Testis (tissue), 2 donors: ENCODE measurements at regions not wholly inside any gene's neighbourhood (a gene's known extent, or its start where the extent isn't known, plus 50 kb on each side); places are given as distances from the start of the nearest gene placed in this dataset.

Experiments
- DNase-seq: peaks from one replicate; pipeline ENCODE4 v3.0.0-alpha.2; 2019
- H3K27ac ChIP-seq, 2 donors: fragments of 200-600 bp; sonication (generic); one replicate each; pipeline ENCODE4 v1.5.1; 2019
- H3K27me3 ChIP-seq: fragments of 200-600 bp; sonication (generic); one replicate; pipeline ENCODE4 v1.5.1; 2019
- H3K36me3 ChIP-seq: fragments of 200-600 bp; sonication (generic); one replicate; pipeline ENCODE4 v1.5.1; 2017; ENCODE audit warnings: low read depth; ENCODE audit errors: missing control alignments
- H3K4me1 ChIP-seq: fragments of 200-600 bp; sonication (generic); one replicate; pipeline ENCODE4 v1.5.1; 2019
- H3K4me3 ChIP-seq, 2 donors: fragments of 200-600 bp; sonication (generic); one replicate each; pipeline ENCODE4 v1.5.1; 2017 to 2019
- H3K9me3 ChIP-seq: fragments of 200-600 bp; sonication (generic); one replicate; pipeline ENCODE4 v1.5.1; 2017
- POLR2A ChIP-seq: fragments of 450-650 bp; IDR thresholded peaks from one replicate; pipeline ENCODE4 v1.6.1; 2017; ENCODE audit warnings: antibody characterized with exemption, mild to moderate bottlenecking, moderate library complexity
- WGBS, 2 donors: methylation state at CpG; one replicate each; pipeline ENCODE4 v1.1.5; 2018; 5-methylcytosine and 5-hydroxymethylcytosine counted together
- intact Hi-C: fragments of 100-400 bp; cut with DNase I; formaldehyde crosslinking; loops from one replicate; pipeline ENCODE4 v1.15.1; 2023; ENCODE audit warnings: low total_unique reads
- TF ChIP-seq, protein P1 (sequence below), 3 experiments: fragments of 450-650 bp in 2 of 3; fragments of 200-600 bp in 1 of 3; sonication (generic) in 1 of 3; IDR thresholded peaks; one replicate each; pipeline ENCODE4 v1.5.1; 2016 to 2019; ENCODE audit warnings: antibody characterized with exemption in 3 of 3, mild to moderate bottlenecking in 2 of 3, moderate library complexity in 1 of 3

DNA sequence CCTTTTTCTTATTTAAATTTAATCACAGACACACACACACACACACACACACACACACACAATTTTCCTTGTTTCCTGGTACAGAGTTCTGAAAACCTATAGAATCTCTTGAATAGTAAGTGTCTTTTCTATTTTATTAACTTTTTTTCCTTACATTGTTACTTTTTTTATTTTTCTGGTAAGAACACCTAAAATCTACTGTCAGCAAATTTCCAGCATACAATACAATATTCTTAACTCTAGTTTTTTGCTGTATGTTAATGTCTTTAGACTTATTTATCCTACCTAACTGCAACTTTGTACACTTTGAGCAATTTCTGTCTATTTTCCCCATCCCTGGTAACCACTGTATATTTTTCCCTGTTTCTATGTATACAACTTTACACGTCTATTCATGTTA is 1179.8 kb downstream of the SLITRK1 start:
- H3K27ac ChIP-seq, result no peak overlapping the region
- whole genome bisulfite sequencing, 2 donors, result 74 to 92% methylated on average over 1 of the region's 1 CpG
- DNase-seq, result no peak
- no peaks in the 10 kb centered on the region for H3K9me3 ChIP-seq
- TF ChIP-seq, protein P1, sequence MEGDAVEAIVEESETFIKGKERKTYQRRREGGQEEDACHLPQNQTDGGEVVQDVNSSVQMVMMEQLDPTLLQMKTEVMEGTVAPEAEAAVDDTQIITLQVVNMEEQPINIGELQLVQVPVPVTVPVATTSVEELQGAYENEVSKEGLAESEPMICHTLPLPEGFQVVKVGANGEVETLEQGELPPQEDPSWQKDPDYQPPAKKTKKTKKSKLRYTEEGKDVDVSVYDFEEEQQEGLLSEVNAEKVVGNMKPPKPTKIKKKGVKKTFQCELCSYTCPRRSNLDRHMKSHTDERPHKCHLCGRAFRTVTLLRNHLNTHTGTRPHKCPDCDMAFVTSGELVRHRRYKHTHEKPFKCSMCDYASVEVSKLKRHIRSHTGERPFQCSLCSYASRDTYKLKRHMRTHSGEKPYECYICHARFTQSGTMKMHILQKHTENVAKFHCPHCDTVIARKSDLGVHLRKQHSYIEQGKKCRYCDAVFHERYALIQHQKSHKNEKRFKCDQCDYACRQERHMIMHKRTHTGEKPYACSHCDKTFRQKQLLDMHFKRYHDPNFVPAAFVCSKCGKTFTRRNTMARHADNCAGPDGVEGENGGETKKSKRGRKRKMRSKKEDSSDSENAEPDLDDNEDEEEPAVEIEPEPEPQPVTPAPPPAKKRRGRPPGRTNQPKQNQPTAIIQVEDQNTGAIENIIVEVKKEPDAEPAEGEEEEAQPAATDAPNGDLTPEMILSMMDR (IDR thresholded peaks at IDR 0.05), result no peak
- no peak for TF ChIP-seq POLR2A
- no peaks in the 10 kb centered on the region for H3K27me3 ChIP-seq
- no peak overlapping the region for H3K4me3 ChIP-seq
- no peaks in the 10 kb centered on the region for H3K4me1 ChIP-seq
- intact Hi-C loops, result no loop called here
- no peaks in the 10 kb centered on the region for H3K36me3 ChIP-seq

DNA sequence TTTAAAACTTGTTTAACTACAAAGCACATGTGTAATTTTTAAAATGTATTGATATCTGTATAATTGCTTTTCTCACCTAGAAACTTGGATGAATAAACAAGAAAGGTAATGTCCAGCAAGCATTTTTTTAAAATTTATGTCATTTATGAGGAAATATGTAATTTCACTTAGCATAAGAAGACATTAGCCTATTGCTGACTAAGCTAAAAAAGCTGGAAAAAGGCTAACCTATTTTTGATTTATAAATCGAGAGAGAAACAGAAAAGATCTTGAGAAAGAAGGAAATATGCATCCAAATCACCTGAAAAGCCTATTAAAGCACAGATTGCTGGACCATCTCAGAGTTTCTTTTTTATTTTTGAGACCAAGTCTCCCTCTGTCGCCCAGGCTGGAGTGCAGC is 1181.3 kb downstream of the SLITRK1 start:
- no peak for DNase-seq
- Histone ChIP-seq H3K27ac (no peak overlapping the region), H3K4me3 (no peak overlapping the region), H3K9me3 (no peaks in the 10 kb centered on the region), H3K27me3 (no peaks in the 10 kb centered on the region), H3K36me3 (no peaks in the 10 kb centered on the region), H3K4me1 (no peaks in the 10 kb centered on the region)
- 58 to 89% methylated on average over 2 of the region's 2 CpGs for WGBS, 2 donors
- TF ChIP-seq, protein P1 (IDR thresholded peaks at IDR 0.05), result no peak
- no peak for TF ChIP-seq POLR2A
- intact Hi-C loops, result no loop called here

DNA sequence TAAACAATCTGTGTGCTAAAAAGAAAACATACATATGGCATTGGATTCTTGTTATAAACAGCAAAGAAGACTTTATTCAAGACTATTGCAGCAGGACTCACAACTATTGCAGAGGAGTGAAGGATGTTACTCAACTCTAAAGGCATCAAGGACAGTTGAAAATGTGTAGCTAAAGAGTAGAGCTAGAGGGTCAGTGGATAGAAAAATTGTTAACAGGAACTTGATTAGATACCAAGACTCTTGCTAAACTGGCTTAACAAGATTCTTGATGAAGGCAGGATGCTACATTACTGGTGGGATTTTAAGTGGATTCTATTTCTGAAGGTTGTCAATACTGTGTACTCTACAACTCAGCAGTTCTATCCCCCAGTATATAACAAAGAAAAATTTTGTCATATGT is 1183.3 kb downstream of the SLITRK1 start:
- no peaks in the 10 kb centered on the region for H3K36me3 ChIP-seq
- H3K27me3 ChIP-seq, result no peaks in the 10 kb centered on the region
- intact Hi-C loops, result no loop called here
- no peak for TF ChIP-seq POLR2A
- TF ChIP-seq, protein P1 (IDR thresholded peaks at IDR 0.05), result no peak
- no peak for DNase-seq
- no peak overlapping the region for H3K27ac ChIP-seq
- H3K4me3 ChIP-seq, result no peak overlapping the region
- no peaks in the 10 kb centered on the region for H3K4me1 ChIP-seq
- no peaks in the 10 kb centered on the region for H3K9me3 ChIP-seq

DNA sequence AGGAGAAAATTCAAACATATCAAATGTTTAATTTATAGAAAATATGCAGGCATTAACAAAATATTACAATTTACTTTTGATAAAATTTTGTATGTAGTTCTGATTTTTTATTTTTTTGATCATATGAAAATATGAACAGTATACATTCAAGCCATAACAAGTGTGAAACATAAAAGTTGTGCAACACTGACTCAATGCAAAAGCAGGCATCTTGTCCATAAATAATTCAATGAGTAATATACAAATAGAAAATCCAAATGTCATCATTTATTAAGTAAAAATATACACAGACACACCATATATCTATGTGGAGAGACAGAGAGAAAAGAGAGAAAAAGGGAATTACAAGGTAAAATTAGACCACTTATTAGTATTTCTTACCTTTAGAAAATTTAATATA is 1183.9 kb downstream of the SLITRK1 start:
- Histone ChIP-seq H3K9me3 (no peaks in the 10 kb centered on the region), H3K4me3 (no peak overlapping the region), H3K27ac (no peak overlapping the region), H3K36me3 (no peaks in the 10 kb centered on the region), H3K27me3 (no peaks in the 10 kb centered on the region), H3K4me1 (no peaks in the 10 kb centered on the region)
- intact Hi-C loops, result no loop called here
- DNase-seq, result no peak
- TF ChIP-seq POLR2A, result no peak
- TF ChIP-seq, protein P1 (IDR thresholded peaks at IDR 0.05), result no peak

DNA sequence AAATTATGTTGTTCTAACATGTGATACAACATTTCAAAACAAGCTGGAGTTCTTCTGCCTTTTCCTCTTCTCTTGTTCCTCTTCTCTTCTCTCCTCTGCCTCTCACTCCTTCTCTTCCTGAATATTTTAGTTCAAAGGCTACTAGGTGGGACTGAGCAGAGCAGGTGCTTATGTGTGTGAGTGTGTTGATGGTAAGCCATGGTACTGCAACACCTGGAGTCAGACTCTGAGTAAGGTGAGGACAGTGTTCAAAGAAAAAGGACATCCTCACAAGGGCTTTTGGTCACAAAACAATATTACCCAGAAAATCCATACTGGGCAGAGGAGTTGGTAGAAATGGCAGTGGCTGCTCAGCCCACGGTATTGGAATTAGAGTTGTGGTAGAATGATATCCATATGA is 1188.7 kb downstream of the SLITRK1 start:
- Histone ChIP-seq H3K27me3 (no peaks in the 10 kb centered on the region), H3K36me3 (no peaks in the 10 kb centered on the region), H3K27ac (no peak overlapping the region), H3K4me3 (no peak overlapping the region), H3K9me3 (no peaks in the 10 kb centered on the region), H3K4me1 (no peaks in the 10 kb centered on the region)
- intact Hi-C loops, result no loop called here
- TF ChIP-seq, protein P1 (IDR thresholded peaks at IDR 0.05), result no peak
- TF ChIP-seq POLR2A, result no peak
- no peak for DNase-seq
- WGBS, 2 donors, result 82 to 89% methylated on average over 1 of the region's 1 CpG
